ENCODE measurements at regions not wholly inside any gene's neighbourhood (a gene's known extent, or its start where the extent isn't known, plus 50 kb on each side); places are given as distances from the start of the nearest gene placed in this dataset.

DNA sequence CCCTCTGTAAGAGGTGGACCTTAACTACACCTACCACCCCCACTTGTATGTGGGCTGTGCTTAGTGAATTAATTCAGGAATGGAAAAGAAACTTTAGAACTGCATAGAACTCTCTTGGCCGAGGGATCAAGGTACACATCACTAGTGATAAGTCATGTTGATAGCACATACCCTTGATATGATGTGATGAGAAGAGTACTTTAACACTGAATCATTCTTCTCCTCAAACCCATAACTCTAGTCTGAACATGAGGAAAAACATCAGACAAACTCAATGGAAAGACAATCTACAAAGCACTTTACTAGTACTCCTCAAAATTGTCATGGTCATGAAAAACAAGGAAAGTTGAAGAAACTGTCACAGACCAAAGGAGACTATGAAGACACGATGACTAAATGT is 87.6 kb downstream of the P2RY1 start:
- in situ Hi-C loops (cut with HindIII; ENCODE audit: low sequenced_read_pairs) = no loop called here

DNA sequence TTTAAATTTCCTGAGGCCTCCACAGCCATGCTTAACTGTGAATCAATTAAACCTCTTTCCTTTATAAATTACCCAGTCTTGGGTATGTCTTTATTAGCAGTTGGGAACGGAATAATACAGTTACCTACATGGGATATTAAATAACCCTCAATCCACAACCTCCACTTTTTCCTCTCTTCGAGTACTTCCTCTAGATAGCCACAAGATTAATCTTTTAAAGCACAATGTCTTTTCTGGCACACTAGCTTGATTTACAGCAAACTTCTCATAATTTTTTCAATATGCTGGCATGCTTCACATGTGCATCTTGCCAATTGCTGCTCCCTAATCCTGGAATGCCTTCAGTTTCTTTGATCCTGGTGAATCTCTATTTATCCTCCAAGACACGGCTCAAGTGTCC is 92.2 kb downstream of the P2RY1 start:
- no peak overlapping the region for H3K4me3 ChIP-seq (ENCODE audit: low read depth, low read length)
- in situ Hi-C loops (cut with HindIII; ENCODE audit: low sequenced_read_pairs) = no loop called here
- TF ChIP-seq, protein P1, sequence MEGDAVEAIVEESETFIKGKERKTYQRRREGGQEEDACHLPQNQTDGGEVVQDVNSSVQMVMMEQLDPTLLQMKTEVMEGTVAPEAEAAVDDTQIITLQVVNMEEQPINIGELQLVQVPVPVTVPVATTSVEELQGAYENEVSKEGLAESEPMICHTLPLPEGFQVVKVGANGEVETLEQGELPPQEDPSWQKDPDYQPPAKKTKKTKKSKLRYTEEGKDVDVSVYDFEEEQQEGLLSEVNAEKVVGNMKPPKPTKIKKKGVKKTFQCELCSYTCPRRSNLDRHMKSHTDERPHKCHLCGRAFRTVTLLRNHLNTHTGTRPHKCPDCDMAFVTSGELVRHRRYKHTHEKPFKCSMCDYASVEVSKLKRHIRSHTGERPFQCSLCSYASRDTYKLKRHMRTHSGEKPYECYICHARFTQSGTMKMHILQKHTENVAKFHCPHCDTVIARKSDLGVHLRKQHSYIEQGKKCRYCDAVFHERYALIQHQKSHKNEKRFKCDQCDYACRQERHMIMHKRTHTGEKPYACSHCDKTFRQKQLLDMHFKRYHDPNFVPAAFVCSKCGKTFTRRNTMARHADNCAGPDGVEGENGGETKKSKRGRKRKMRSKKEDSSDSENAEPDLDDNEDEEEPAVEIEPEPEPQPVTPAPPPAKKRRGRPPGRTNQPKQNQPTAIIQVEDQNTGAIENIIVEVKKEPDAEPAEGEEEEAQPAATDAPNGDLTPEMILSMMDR (IDR thresholded peaks at IDR 0.05; ENCODE audit: low read depth, low read length, missing control alignments) = no peak
- no peak for DNase-seq (ENCODE audit: low read depth)

More for the DNA sequence above, 87.6 kb downstream of the P2RY1 start:
- TF ChIP-seq, protein P1 (IDR thresholded peaks at IDR 0.05; ENCODE audit: low read depth, low read length, missing control alignments) = no peak
- no peak overlapping the region for H3K4me3 ChIP-seq (ENCODE audit: low read depth, low read length)
- DNase-seq (ENCODE audit: low read depth) = no peak

DNA sequence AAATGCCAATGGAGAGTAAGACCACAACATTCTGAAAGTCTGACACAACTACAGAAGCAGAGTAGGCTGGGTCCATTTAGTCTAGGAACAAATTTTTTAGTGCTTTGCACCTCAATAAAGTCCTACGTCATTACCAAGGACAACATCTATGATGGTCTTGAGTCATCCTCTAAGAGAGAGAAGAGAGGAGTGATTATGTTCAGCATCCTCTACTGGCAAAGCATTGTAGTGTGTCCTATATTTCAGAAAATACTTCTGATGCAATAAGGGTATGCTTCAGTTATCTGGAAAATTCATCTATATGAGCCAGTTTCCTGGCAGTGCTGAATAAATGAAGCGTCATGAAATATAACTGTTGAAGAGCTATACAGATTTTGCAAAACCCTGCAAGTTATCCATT is 95.6 kb downstream of the P2RY1 start:
- TF ChIP-seq, protein P1 (IDR thresholded peaks at IDR 0.05; ENCODE audit: low read depth, low read length, missing control alignments) = no peak
- in situ Hi-C loops (cut with HindIII; ENCODE audit: low sequenced_read_pairs) = no loop called here
- H3K4me3 ChIP-seq (ENCODE audit: low read depth, low read length) = no peak overlapping the region
- no peak for DNase-seq (ENCODE audit: low read depth)

DNA sequence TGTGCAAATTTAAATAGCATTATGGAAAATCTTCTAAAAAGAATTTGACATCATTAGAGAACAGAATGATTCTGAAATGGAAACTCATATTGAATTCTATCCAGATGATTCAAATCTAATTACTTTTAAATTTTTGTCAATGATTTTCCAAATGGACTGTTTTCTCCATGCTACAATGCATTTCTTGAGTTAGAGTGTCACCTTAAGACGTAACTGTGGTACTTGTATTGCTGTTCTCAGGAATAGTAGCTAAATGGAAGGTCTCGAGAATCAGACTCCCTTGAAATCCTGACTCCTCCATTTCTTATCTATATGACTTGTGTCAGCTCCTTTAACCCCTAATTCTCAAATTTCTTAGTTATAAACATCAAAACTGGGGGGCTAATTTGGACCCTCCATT is 102.3 kb downstream of the P2RY1 start:
- no peak for DNase-seq (ENCODE audit: low read depth)
- TF ChIP-seq, protein P1 (IDR thresholded peaks at IDR 0.05; ENCODE audit: low read depth, low read length, missing control alignments) = no peak
- in situ Hi-C loops (cut with HindIII; ENCODE audit: low sequenced_read_pairs) = no loop called here
- H3K4me3 ChIP-seq (ENCODE audit: low read depth, low read length) = no peak overlapping the region

DNA sequence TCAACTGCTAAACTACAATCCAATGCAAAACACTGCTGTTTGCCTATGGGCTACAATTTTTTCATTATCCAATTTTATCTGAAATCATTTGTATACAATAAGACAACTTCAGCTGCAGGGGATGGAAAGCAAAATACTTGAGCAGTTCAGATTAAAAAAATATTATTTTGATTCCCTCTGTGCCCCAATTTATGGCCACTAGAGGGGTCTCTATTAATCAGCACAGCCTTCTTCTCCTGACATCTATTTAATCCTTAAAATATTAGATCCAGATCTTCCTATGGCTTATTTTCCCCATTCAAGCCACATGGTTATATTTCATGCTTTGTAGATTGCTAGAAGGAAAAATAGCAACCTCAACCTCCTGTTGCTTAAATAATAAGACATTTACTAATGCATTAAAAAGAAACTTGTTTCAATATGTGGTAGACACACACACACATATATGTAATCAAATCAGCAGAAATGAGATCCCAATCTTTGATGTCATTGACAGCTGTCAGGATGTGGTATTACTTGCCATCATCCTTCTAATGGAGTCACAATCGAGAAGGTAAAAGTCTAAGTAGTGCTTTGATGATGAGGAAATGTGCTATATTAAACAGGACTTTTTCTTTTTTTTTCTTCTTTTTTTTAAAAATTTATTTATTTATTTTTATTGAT is 104.2 kb downstream of the P2RY1 start:
- in situ Hi-C loops (cut with HindIII; ENCODE audit: low sequenced_read_pairs) = no loop called here
- no peak overlapping the region for H3K4me3 ChIP-seq (ENCODE audit: low read depth, low read length)
- TF ChIP-seq, protein P1 (IDR thresholded peaks at IDR 0.05; ENCODE audit: low read depth, low read length, missing control alignments) = no peak
- no peak for DNase-seq (ENCODE audit: low read depth)

DNA sequence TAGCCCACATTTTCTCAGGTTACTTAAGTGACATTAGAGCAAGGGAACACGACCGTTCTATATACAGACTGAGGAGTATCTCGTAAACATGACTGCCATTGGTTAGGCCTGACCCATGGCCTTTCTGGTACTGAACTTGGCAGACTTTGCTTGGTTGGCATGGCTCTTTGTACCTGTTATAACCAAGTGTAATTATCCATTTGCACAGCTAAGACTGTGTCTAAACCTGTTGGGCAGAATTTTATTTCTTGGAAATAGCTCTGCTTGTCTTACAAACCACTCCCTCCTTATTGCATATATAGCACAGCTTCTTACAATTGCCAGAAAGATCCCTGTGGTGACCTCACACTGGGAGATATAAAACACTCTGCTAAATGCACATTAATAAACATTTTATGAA is 106.9 kb downstream of the P2RY1 start:
- TF ChIP-seq, protein P1 (IDR thresholded peaks at IDR 0.05; ENCODE audit: low read depth, low read length, missing control alignments) = no peak
- in situ Hi-C loops (cut with HindIII; ENCODE audit: low sequenced_read_pairs) = no loop called here
- no peak overlapping the region for H3K4me3 ChIP-seq (ENCODE audit: low read depth, low read length)
- DNase-seq (ENCODE audit: low read depth) = no peak
